Spleen (tissue), 7 donors: ENCODE measurements at regions not wholly inside any gene's neighbourhood (a gene's known extent, or its start where the extent isn't known, plus 50 kb on each side); places are given as distances from the start of the nearest gene placed in this dataset.

Experiments
- CTCF ChIP-seq, 11 experiments: fragments of 200-600 bp in 7 of 11; fragments of 450-650 bp in 4 of 11; sonication (generic) in 4 of 11; IDR thresholded peaks in 8 of 11; conservative IDR thresholded peaks in 3 of 11; 1 replicate in 7 of 11; 2 replicates in 4 of 11; pipeline versions ENCODE4 v1.4.0 to v1.8.0; 2016 to 2021; ENCODE audit warnings: antibody characterized with exemption in 11 of 11, inconsistent platforms in 4 of 11, mild to moderate bottlenecking in 1 of 11
- POLR2A ChIP-seq, 3 donors: fragments of 450-650 bp; IDR thresholded peaks; one replicate each; pipeline ENCODE4 v1.5.1; 2017; ENCODE audit warnings: antibody characterized with exemption in 3 of 3, mild to moderate bottlenecking in 1 of 3
- donor health status: DM: no; HTN: no; CAD: no; lungs with moderate emphysema.
- donor health status: DM: no; HTN: no; CAD: no.
- donor health status: DM: no; HTN: no; CAD: no.

GRCh38 chr13:63693696-63694095, 2278.0 kb upstream of the PCDH20 start:
- TF ChIP-seq CTCF (IDR thresholded peaks at IDR 0.05 in 8 of 11, conservative IDR thresholded peaks at IDR 0.05 in 3 of 11) (no peak), POLR2A (IDR thresholded peaks at IDR 0.05) (no peak)
